Colonic mucosa (tissue), 4 donors: ENCODE measurements at regions not wholly inside any gene's neighbourhood (a gene's known extent, or its start where the extent isn't known, plus 50 kb on each side); places are given as distances from the start of the nearest gene placed in this dataset.

Experiments
- DNase-seq: peaks from one replicate; pipeline ENCODE4 v3.0.0-alpha.2; 2020
- H3K27ac ChIP-seq: fragments of 200-600 bp; one replicate; pipeline ENCODE4 v1.8.0; 2021
- H3K27me3 ChIP-seq: fragments of 200-600 bp; one replicate; pipeline ENCODE4 v1.8.0; 2021
- H3K36me3 ChIP-seq: fragments of 200-600 bp; one replicate; pipeline ENCODE4 v1.8.0; 2021
- H3K4me1 ChIP-seq: fragments of 200-600 bp; one replicate; pipeline ENCODE4 v1.8.0; 2021; ENCODE audit warnings: mild to moderate bottlenecking
- H3K4me3 ChIP-seq: fragments of 200-600 bp; one replicate; pipeline ENCODE4 v1.8.0; 2021
- H3K9ac ChIP-seq, 2 donors: one replicate each; pipeline ENCODE4 v1.7.0; 2013; ENCODE audit warnings: control low read depth in 2 of 2, low read depth in 2 of 2, low read length in 2 of 2
- H3K9me3 ChIP-seq: fragments of 200-600 bp; one replicate; pipeline ENCODE4 v1.8.0; 2021
- intact Hi-C: fragments of 100-400 bp; cut with DNase I; formaldehyde crosslinking; loops from one replicate; pipeline ENCODE4 v1.14.1; 2022
- TF ChIP-seq, protein P1 (sequence below): fragments of 200-600 bp; IDR thresholded peaks from one replicate; pipeline ENCODE4 v1.8.0; 2022; ENCODE audit warnings: antibody characterized with exemption, mild to moderate bottlenecking
- donor health status: healthy.
- donor health status: DM: no; HTN: no; CAD: no.
- donor health status: DM: no; HTN: no; CAD: no.

DNA sequence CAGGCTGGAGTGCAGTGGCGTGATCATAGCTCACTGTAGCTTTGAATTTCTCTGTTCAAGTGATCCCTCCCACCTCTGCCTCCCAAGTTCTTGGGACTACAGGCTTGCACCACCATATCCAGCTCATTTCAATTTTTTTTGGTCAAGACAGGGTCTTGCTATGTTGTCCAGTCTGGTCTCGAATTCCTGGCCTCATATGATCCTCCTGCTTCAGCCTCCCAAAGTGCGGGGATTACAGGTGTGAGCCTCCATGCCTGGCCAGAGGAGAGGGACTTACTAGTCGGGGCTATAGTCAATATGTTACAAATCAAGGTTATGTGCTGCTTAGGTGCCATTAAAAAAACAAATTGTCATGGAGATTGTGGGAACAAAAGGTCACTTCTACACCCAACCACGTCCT is 105.3 kb upstream of the GALNT17 start:
- Histone ChIP-seq H3K4me1 (no peaks in the 10 kb centered on the region), H3K36me3 (no peaks in the 10 kb centered on the region), H3K27me3 (no peaks in the 10 kb centered on the region), H3K9ac (no peak overlapping the region), H3K27ac (no peak overlapping the region), H3K4me3 (no peak overlapping the region), H3K9me3 (no peaks in the 10 kb centered on the region)
- TF ChIP-seq, protein P1, sequence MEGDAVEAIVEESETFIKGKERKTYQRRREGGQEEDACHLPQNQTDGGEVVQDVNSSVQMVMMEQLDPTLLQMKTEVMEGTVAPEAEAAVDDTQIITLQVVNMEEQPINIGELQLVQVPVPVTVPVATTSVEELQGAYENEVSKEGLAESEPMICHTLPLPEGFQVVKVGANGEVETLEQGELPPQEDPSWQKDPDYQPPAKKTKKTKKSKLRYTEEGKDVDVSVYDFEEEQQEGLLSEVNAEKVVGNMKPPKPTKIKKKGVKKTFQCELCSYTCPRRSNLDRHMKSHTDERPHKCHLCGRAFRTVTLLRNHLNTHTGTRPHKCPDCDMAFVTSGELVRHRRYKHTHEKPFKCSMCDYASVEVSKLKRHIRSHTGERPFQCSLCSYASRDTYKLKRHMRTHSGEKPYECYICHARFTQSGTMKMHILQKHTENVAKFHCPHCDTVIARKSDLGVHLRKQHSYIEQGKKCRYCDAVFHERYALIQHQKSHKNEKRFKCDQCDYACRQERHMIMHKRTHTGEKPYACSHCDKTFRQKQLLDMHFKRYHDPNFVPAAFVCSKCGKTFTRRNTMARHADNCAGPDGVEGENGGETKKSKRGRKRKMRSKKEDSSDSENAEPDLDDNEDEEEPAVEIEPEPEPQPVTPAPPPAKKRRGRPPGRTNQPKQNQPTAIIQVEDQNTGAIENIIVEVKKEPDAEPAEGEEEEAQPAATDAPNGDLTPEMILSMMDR = no peak
- intact Hi-C loops = no loop called here
- DNase-seq = no peak

- Histone ChIP-seq H3K9ac (no peak overlapping the region), H3K4me1 (no peaks in the 10 kb centered on the region), H3K27ac (no peak overlapping the region), H3K36me3 (no peaks in the 10 kb centered on the region), H3K9me3 (no peaks in the 10 kb centered on the region), H3K4me3 (no peak overlapping the region), H3K27me3 (no peaks in the 10 kb centered on the region)
- intact Hi-C loops = no loop called here
- DNase-seq = no peak
- TF ChIP-seq, protein P1 = no peak
Measured at GRCh38 chr7:71034243-71034642, 97.7 kb upstream of the GALNT17 start.

- intact Hi-C loops = no loop called here
- no peaks in the 10 kb centered on the region for H3K9me3 ChIP-seq
- TF ChIP-seq, protein P1 = no peak
Measured at GRCh38 chr7:71042591-71042990, 89.4 kb upstream of the GALNT17 start.

GRCh38 chr7:71050492-71050891 is 81.5 kb upstream of the GALNT17 start:
- TF ChIP-seq, protein P1 = no peak
- Histone ChIP-seq H3K4me3 (no peak overlapping the region), H3K27me3 (no peaks in the 10 kb centered on the region), H3K27ac (no peak overlapping the region), H3K9ac (no peak overlapping the region), H3K4me1 (no peaks in the 10 kb centered on the region), H3K36me3 (no peaks in the 10 kb centered on the region), H3K9me3 (no peaks in the 10 kb centered on the region)
- DNase-seq = no peak
- intact Hi-C loops = no loop called here

More at GRCh38 chr7:71042591-71042990, 89.4 kb upstream of the GALNT17 start:
- no peak for DNase-seq
- no peaks in the 10 kb centered on the region for H3K36me3 ChIP-seq
- no peaks in the 10 kb centered on the region for H3K27me3 ChIP-seq
- no peak overlapping the region for H3K4me3 ChIP-seq
- no peak overlapping the region for H3K27ac ChIP-seq
- no peak overlapping the region for H3K9ac ChIP-seq
- H3K4me1 ChIP-seq = no peaks in the 10 kb centered on the region

- TF ChIP-seq, protein P1 = no peak
- DNase-seq = no peak
- no peak overlapping the region for H3K27ac ChIP-seq
- H3K9me3 ChIP-seq = no peaks in the 10 kb centered on the region
- no peaks in the 10 kb centered on the region for H3K36me3 ChIP-seq
- intact Hi-C loops = no loop called here
- no peak overlapping the region for H3K9ac ChIP-seq
- no peak overlapping the region for H3K4me3 ChIP-seq
- H3K27me3 ChIP-seq = no peaks in the 10 kb centered on the region
- H3K4me1 ChIP-seq = no peaks in the 10 kb centered on the region
Measured at GRCh38 chr7:71055504-71055903, 76.4 kb upstream of the GALNT17 start.
